IMR-90 (cell line): ENCODE measurements at regions not wholly inside any gene's neighbourhood (a gene's known extent, or its start where the extent isn't known, plus 50 kb on each side); places are given as distances from the start of the nearest gene placed in this dataset.

Experiments
- CHD1 ChIP-seq: IDR thresholded peaks from 2 replicates; pipeline ENCODE4 v1.6.1; 2012; ENCODE audit warnings: low read depth, low read length, improper control_type of control experiment
- CTCF ChIP-seq: conservative IDR thresholded peaks from 2 replicates; pipeline ENCODE4 v1.5.1; 2012; ENCODE audit warnings: mild to moderate bottlenecking, low read depth, low read length, improper control_type of control experiment
- FOS ChIP-seq: fragments of 150-350 bp; IDR thresholded peaks from 2 replicates; pipeline ENCODE4 v1.6.1; 2016; ENCODE audit warnings: low read depth, low read length
- MAFK ChIP-seq: IDR thresholded peaks from 2 replicates; pipeline ENCODE4 v1.6.1; 2012; ENCODE audit warnings: low read depth, low read length, improper control_type of control experiment
- MXI1 ChIP-seq: IDR thresholded peaks from 2 replicates; pipeline ENCODE4 v1.6.1; 2012; ENCODE audit warnings: low read depth, mild to moderate bottlenecking, low read length, moderate library complexity, borderline replicate concordance
- POLR2A ChIP-seq: IDR thresholded peaks from 2 replicates; pipeline ENCODE4 v1.6.1; 2012; ENCODE audit warnings: mild to moderate bottlenecking, low read depth, low read length
- RAD21 ChIP-seq: IDR thresholded peaks from 2 replicates; pipeline ENCODE4 v1.6.1; 2012; ENCODE audit warnings: low read length, improper control_type of control experiment
- RCOR1 ChIP-seq: IDR thresholded peaks from 2 replicates; pipeline ENCODE4 v1.6.1; 2012; ENCODE audit warnings: mild to moderate bottlenecking, low read length, improper control_type of control experiment; ENCODE audit not compliant: insufficient replicate concordance
- RFX5 ChIP-seq: IDR thresholded peaks from 2 replicates; pipeline ENCODE4 v1.8.0; 2012; ENCODE audit warnings: low read depth, mild to moderate bottlenecking, low read length, moderate library complexity
- TF ChIP-seq, protein P1 (sequence below): fragments of 150-350 bp; IDR thresholded peaks from 2 replicates; pipeline ENCODE4 v1.6.1; 2016; ENCODE audit warnings: low read depth, mild to moderate bottlenecking, low read length, moderate library complexity, borderline replicate concordance
- TF ChIP-seq, protein P2 (sequence below): fragments of 150-350 bp; IDR thresholded peaks from 2 replicates; pipeline ENCODE4 v1.6.1; 2017; ENCODE audit warnings: mild to moderate bottlenecking, antibody characterized with exemption, low read length, low read depth

DNA sequence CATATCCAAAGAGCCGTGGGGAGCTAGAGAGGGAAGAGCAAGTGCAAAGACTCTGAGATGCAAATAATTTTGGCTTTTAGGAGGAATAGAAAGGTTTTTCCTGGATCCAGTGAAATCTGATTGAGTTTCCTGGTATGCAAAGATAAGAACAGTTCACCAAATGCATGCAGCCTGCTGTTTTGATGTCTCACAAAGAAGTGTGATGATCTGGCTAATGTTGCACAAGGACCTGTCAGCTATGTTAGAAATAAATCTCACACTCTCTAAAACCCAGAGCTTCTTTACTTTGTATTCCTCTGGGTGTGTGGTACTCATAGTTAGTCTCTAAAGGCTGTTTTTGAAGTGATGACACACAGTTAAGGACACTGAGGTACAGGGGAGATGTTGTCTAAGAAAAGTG lies 321.4 kb downstream of the AACS start:
- no peak for TF ChIP-seq CTCF
- TF ChIP-seq, protein P1, sequence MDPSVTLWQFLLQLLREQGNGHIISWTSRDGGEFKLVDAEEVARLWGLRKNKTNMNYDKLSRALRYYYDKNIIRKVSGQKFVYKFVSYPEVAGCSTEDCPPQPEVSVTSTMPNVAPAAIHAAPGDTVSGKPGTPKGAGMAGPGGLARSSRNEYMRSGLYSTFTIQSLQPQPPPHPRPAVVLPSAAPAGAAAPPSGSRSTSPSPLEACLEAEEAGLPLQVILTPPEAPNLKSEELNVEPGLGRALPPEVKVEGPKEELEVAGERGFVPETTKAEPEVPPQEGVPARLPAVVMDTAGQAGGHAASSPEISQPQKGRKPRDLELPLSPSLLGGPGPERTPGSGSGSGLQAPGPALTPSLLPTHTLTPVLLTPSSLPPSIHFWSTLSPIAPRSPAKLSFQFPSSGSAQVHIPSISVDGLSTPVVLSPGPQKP, result no peak
- TF ChIP-seq POLR2A, result no peak
- no peak for TF ChIP-seq RAD21
- TF ChIP-seq RFX5, result no peak
- TF ChIP-seq CHD1, result no peak
- TF ChIP-seq, protein P2, sequence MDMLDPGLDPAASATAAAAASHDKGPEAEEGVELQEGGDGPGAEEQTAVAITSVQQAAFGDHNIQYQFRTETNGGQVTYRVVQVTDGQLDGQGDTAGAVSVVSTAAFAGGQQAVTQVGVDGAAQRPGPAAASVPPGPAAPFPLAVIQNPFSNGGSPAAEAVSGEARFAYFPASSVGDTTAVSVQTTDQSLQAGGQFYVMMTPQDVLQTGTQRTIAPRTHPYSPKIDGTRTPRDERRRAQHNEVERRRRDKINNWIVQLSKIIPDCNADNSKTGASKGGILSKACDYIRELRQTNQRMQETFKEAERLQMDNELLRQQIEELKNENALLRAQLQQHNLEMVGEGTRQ, result no peak
- no peak for TF ChIP-seq MAFK
- TF ChIP-seq MXI1, result no peak
- no peak for TF ChIP-seq FOS
- no peak for TF ChIP-seq RCOR1
